CD4-positive, alpha-beta memory T cell (primary cell): ENCODE measurements at regions not wholly inside any gene's neighbourhood (a gene's known extent, or its start where the extent isn't known, plus 50 kb on each side); places are given as distances from the start of the nearest gene placed in this dataset.

Experiments used
- CTCF ChIA-PET: fragments of 350-600 bp; sonication (Branson Sonifier 250); formaldehyde crosslinking; loops from one replicate; lab custom pipeline; 2021; ENCODE audit warnings: inconsistent platforms; ENCODE audit not compliant: partially characterized antibody; lab: Charles Lee
- POLR2A ChIA-PET: fragments of 350-600 bp; sonication (Branson Sonifier 250); formaldehyde crosslinking; loops from one replicate; lab custom pipeline; 2021; ENCODE audit not compliant: partially characterized antibody; lab: Charles Lee
- DNase-seq, 5 donors: peaks; one replicate each; pipeline versions ENCODE4 v3.0.0 to v3.0.0-alpha.2; 2020 to 2022; ENCODE audit warnings: mixed read lengths in 1 of 5
- H3K27ac ChIP-seq: one replicate; pipeline ENCODE4 v1.7.0; 2013; ENCODE audit warnings: low read depth, low read length
- H3K27me3 ChIP-seq: 2 replicates; pipeline ENCODE4 v1.7.0; 2013; ENCODE audit warnings: mild to moderate bottlenecking, low read length, moderate library complexity; ENCODE audit not compliant: insufficient read depth
- H3K36me3 ChIP-seq: 2 replicates; pipeline ENCODE4 v1.7.0; 2013; ENCODE audit warnings: mild to moderate bottlenecking, low read length, moderate library complexity; ENCODE audit not compliant: insufficient read depth
- H3K4me1 ChIP-seq: 2 replicates; pipeline ENCODE4 v1.7.0; 2013; ENCODE audit warnings: mild to moderate bottlenecking, low read length, moderate library complexity; ENCODE audit not compliant: insufficient read depth
- H3K4me3 ChIP-seq, 2 donors: one replicate each; pipeline ENCODE4 v1.7.0; 2013; ENCODE audit warnings: low read length in 2 of 2, mild to moderate bottlenecking in 1 of 2
- H3K9me3 ChIP-seq, 2 donors: one replicate each; pipeline ENCODE4 v1.7.0; 2013; ENCODE audit warnings: low read length in 2 of 2, control low read depth in 1 of 2; ENCODE audit not compliant: control insufficient read depth in 1 of 2
- H3K27ac Mint-ChIP-seq, 7 donors: one replicate each; pipeline ENCODE4 v1.8.0; 2020 to 2021; ENCODE audit warnings: mixed read lengths in 7 of 7, mild to moderate bottlenecking in 6 of 7, inconsistent platforms in 3 of 7, moderate library complexity in 3 of 7
- H3K27me3 Mint-ChIP-seq, 2 donors: one replicate each; pipeline ENCODE4 v1.8.0; 2020 to 2021; ENCODE audit warnings: mixed read lengths in 2 of 2
- H3K36me3 Mint-ChIP-seq, 2 donors: one replicate each; pipeline ENCODE4 v1.8.0; 2020 to 2021; ENCODE audit warnings: mixed read lengths in 2 of 2, inconsistent platforms in 1 of 2, mild to moderate bottlenecking in 1 of 2
- H3K4me1 Mint-ChIP-seq, 4 donors: one replicate each; pipeline ENCODE4 v1.8.0; 2020 to 2021; ENCODE audit warnings: mixed read lengths in 4 of 4, mild to moderate bottlenecking in 1 of 4
- H3K4me3 Mint-ChIP-seq, 8 donors: one replicate each; pipeline ENCODE4 v1.8.0; 2020 to 2021; ENCODE audit warnings: mixed read lengths in 8 of 8, mild to moderate bottlenecking in 7 of 8, moderate library complexity in 6 of 8, inconsistent platforms in 3 of 8
- H3K9me3 Mint-ChIP-seq, 8 donors: one replicate each; pipeline ENCODE4 v1.8.0; 2020 to 2021; ENCODE audit warnings: mixed read lengths in 8 of 8, mild to moderate bottlenecking in 5 of 8, inconsistent platforms in 3 of 8, moderate library complexity in 1 of 8
- intact Hi-C: fragments of 100-400 bp; cut with micrococcal nuclease; formaldehyde crosslinking; loops from one replicate; pipeline ENCODE4 v1.15.1; 2023

DNA sequence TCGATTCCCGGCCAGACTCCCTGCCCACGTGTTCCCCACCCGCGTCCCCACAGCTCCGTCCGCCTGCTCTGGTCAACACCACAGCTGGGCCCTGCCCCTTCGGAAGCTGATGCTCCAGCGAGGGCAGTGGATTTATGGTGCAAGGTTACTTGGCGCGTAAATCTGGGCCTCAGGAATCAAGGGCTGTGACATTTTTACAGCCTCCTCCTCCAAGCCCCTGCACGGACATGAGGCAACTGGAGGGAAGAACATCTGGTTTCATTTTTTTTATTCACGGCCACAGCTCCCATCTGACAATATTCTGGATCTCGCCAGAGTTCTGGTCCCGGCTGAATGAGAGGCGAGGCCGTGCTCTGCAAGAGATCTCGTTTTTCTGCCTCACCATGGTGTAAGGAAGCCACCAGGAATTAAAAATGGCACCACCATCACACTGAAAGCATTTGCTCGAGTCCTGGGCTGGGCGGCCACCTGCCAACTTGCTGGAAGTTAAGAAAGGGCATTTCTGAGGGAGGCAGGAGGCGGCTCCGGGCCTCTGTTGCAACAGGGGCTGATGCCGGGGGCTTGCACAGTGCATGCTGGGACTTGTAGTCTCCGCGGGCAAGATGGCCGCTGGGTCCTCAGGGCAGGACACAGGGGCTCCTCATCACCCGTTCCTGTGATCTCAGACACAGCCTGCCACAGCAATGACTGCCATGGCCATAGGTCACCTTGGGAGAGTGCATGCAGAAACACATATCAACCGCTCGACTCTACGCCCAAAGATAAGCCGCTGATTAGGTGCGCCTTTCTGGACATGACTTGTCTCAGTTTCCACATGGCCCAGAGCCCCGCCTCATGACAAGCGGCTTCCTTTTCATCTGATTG is 148.5 kb downstream of the LY86 start:
- no peak for DNase-seq
- H3K27me3 ChIP-seq = no peaks in the 10 kb centered on the region
- Mint-ChIP-seq H3K27me3 (peaks cover 23 to 32% of the 10 kb centered on the region in 2 donors), H3K9me3 (peaks cover 0 to 1% (median 0%) of the 10 kb centered on the region in 8 donors), H3K36me3 (no peaks in the 10 kb centered on the region), H3K27ac (no peak overlapping the region), H3K4me1 (no peaks in the 10 kb centered on the region), H3K4me3 (no peak overlapping the region)
- no peaks in the 10 kb centered on the region for H3K4me1 ChIP-seq
- no peak overlapping the region for H3K27ac ChIP-seq
- H3K36me3 ChIP-seq = no peaks in the 10 kb centered on the region
- ChIA-PET POLR2A (no interaction called here), CTCF (no interaction called here)
- no peaks in the 10 kb centered on the region for H3K9me3 ChIP-seq
- intact Hi-C loops = no loop called here
- no peak overlapping the region for H3K4me3 ChIP-seq

DNA sequence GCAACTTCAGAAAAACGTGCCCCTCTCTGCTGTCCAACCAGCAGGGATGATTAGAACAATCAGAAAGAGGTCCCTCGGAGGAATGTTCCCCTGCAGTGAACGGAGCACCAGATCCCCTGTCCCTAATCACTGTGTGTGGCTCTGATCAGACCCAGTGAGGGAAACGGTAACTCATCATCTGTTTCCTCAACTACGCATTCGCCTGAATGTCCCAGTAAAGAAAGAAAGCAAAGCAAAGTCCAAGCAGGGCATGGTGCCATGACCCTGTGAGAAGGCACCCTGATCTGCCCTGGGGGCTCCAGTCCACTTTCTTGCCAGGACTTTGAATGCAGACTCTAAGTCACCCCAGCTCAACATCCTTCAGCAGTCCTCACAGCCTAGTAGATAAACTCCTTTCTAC is 149.2 kb downstream of the LY86 start:
- H3K27ac Mint-ChIP-seq = no peak overlapping the region
- Histone ChIP-seq H3K36me3 (no peaks in the 10 kb centered on the region), H3K4me1 (no peaks in the 10 kb centered on the region), H3K27ac (no peak overlapping the region), H3K27me3 (no peaks in the 10 kb centered on the region), H3K4me3 (no peak overlapping the region), H3K9me3 (no peaks in the 10 kb centered on the region)
- no peaks in the 10 kb centered on the region for H3K36me3 Mint-ChIP-seq
- H3K4me1 Mint-ChIP-seq = no peaks in the 10 kb centered on the region
- intact Hi-C loops = no loop called here
- H3K27me3 Mint-ChIP-seq = peaks cover 21 to 32% of the 10 kb centered on the region in 2 donors
- POLR2A ChIA-PET = no interaction called here
- no peak overlapping the region for H3K4me3 Mint-ChIP-seq
- CTCF ChIA-PET = no interaction called here
- peaks cover 0 to 1% (median 0%) of the 10 kb centered on the region in 8 donors for H3K9me3 Mint-ChIP-seq
- no peak for DNase-seq

DNA sequence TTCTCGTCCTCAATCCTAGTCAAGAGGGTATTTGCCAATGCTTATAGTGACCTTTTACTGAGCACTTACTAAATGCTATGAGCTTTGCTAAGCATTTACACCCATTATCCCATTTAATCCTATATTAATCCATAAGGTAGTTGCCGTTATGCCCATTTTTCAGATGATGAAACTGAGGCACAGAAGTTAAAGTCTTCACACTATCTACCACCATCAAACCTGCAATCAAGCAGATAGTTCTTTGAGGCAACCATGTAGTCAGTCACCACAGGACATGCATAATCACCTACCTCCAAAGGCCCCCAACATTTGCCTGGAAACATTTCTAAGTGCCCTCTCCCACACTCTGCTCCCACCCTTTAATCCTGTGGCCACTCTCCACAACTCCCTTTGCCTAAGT is 149.6 kb downstream of the LY86 start:
- POLR2A ChIA-PET = no interaction called here
- intact Hi-C loops = no loop called here
- H3K4me3 Mint-ChIP-seq = no peak overlapping the region

DNA sequence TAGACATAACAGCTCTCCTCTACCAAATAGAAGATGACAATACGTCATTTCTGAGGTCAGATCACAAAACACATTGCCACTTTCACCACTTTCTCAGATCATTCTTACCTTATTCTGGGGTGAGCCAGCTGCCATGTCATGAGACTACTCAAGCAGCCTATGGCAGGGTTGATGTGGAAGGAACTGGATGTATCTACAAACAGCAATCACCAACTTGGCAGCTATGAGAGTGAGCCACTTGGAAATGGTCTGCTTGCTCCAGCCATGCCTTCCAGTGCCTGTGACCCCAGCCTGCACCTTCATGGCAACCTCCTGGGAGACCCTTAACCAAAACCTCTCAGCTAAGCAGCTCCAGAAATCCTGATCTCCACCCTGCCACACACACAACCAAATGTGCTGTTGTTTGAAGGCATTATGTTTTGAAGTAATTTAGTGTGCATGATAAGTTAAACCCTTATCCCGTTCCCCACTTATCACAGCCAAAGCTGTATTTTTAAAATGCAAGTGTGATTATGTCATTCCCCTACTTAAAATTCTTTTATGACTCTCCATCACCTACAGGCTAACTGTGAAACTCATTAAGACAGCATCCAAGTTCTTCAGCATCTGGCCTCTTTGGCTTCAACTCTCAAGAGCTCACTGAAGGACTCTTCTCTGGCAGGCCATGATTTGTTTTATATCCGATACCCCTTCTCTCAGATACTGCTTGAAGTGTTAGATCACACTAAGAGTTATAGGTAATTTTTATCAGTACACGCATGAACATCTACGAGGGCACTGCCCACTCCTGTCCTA is 150.6 kb downstream of the LY86 start:
- POLR2A ChIA-PET = no interaction called here
- peaks cover 24 to 26% of the 10 kb centered on the region in 2 donors for H3K27me3 Mint-ChIP-seq
- CTCF ChIA-PET = no interaction called here

More for the DNA sequence above, 149.6 kb downstream of the LY86 start:
- H3K9me3 ChIP-seq = no peaks in the 10 kb centered on the region
- H3K36me3 Mint-ChIP-seq = no peaks in the 10 kb centered on the region
- CTCF ChIA-PET = no interaction called here
- H3K4me3 ChIP-seq = no peak overlapping the region
- H3K9me3 Mint-ChIP-seq = no peaks in the 10 kb centered on the region
- no peaks in the 10 kb centered on the region for H3K4me1 Mint-ChIP-seq
- H3K27ac Mint-ChIP-seq = no peak overlapping the region
- H3K27ac ChIP-seq = no peak overlapping the region
- H3K4me1 ChIP-seq = no peaks in the 10 kb centered on the region
- peaks cover 23 to 29% of the 10 kb centered on the region in 2 donors for H3K27me3 Mint-ChIP-seq
- no peak for DNase-seq
- no peaks in the 10 kb centered on the region for H3K36me3 ChIP-seq
- no peaks in the 10 kb centered on the region for H3K27me3 ChIP-seq

DNA sequence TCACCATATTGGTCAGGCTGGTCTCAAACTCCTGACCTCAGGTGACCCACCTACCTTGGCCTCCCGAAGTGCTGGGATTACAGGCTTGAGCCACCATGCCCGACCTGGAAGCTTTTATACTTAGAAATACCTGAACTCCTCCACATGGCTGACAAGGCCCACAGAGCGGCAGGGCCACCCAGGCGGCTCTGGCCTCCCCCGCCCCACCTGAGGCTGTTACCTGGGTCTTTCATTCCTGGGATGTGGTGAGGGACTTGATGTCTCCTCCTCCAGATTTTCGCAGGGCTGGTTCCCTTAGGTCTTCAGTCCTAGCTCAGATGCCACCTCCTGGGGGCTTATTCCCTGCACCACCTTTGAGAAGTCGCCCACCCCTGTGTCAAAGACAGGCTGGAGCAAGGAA is 152.1 kb downstream of the LY86 start:
- Mint-ChIP-seq H3K36me3 (no peaks in the 10 kb centered on the region), H3K4me3 (no peak overlapping the region), H3K27ac (no peak overlapping the region), H3K9me3 (peaks cover 0 to 1% (median 0%) of the 10 kb centered on the region in 8 donors), H3K27me3 (peaks cover 15 to 18% of the 10 kb centered on the region in 2 donors), H3K4me1 (no peaks in the 10 kb centered on the region)
- Histone ChIP-seq H3K27me3 (no peaks in the 10 kb centered on the region), H3K27ac (no peak overlapping the region), H3K4me3 (no peak overlapping the region), H3K36me3 (no peaks in the 10 kb centered on the region), H3K4me1 (no peaks in the 10 kb centered on the region), H3K9me3 (no peaks in the 10 kb centered on the region)
- ChIA-PET CTCF (interaction anchor here (1.1 kb wide), 1 partner anchor 11 kb away, joined by 4 read pairs; no protein-coding TSS in a partner anchor), POLR2A (no interaction called here)
- no peak for DNase-seq
- intact Hi-C loops = no loop called here

More for the DNA sequence above, 150.6 kb downstream of the LY86 start:
- no peaks in the 10 kb centered on the region for H3K4me1 Mint-ChIP-seq
- no peaks in the 10 kb centered on the region for H3K36me3 Mint-ChIP-seq
- H3K9me3 Mint-ChIP-seq = no peaks in the 10 kb centered on the region
- intact Hi-C loops = no loop called here
- no peaks in the 10 kb centered on the region for H3K36me3 ChIP-seq
- no peak overlapping the region for H3K4me3 ChIP-seq
- no peak overlapping the region for H3K27ac Mint-ChIP-seq
- no peaks in the 10 kb centered on the region for H3K27me3 ChIP-seq
- no peak overlapping the region for H3K4me3 Mint-ChIP-seq
- DNase-seq = no peak
- H3K27ac ChIP-seq = no peak overlapping the region
- no peaks in the 10 kb centered on the region for H3K4me1 ChIP-seq
- H3K9me3 ChIP-seq = no peaks in the 10 kb centered on the region

DNA sequence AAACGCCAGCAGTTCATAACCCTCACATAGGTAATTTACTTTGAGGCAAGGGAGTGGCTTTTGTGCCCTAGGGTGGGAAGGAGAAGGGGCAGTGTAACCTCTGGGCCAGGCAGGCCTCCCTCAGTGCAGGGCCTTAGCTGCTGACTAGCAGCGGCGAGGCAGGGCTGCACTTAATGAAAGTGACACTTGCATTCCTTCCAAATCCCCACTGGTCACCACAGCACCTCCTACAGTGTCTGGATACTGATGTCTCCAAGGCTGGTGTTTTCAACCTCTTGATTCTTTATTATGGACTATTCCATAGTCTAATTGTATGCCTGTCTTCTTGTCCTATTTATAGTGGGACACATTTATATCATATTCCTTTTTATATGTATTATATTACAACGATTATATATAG is 152.7 kb downstream of the LY86 start:
- Mint-ChIP-seq H3K4me3 (no peak overlapping the region), H3K36me3 (no peaks in the 10 kb centered on the region), H3K9me3 (peaks cover 0 to 1% (median 0%) of the 10 kb centered on the region in 8 donors), H3K27me3 (peaks cover 14 to 15% of the 10 kb centered on the region in 2 donors), H3K27ac (no peak overlapping the region), H3K4me1 (no peaks in the 10 kb centered on the region)
- Histone ChIP-seq H3K4me1 (no peaks in the 10 kb centered on the region), H3K27ac (no peak overlapping the region), H3K27me3 (no peaks in the 10 kb centered on the region), H3K36me3 (no peaks in the 10 kb centered on the region), H3K9me3 (no peaks in the 10 kb centered on the region), H3K4me3 (no peak overlapping the region)
- ChIA-PET POLR2A (no interaction called here), CTCF (interaction anchor here (1.1 kb wide), 1 partner anchor 12 kb away, joined by 4 read pairs; no protein-coding TSS in a partner anchor)
- DNase-seq = no peak
- intact Hi-C loops = no loop called here

DNA sequence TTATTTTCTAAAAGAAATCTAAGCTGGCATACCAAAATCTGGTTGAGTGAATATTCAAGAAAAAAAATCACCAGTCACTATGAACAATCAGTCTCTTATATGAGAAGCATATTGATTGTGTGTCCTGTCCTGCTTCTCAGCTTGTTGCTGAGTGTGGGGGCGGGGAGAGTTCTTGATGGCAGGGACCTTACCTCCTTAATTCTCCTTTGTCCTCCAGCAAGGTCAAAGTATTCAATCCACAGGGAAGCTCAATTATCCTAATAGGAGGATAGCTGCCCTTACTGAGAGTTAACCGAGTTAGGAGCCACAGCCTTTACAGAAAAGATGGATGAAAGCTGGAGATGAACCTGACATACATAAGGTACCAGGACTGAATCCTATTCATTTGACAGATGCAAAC is 154.0 kb downstream of the LY86 start:
- Histone ChIP-seq H3K27me3 (no peaks in the 10 kb centered on the region), H3K9me3 (no peaks in the 10 kb centered on the region), H3K36me3 (no peaks in the 10 kb centered on the region), H3K4me3 (no peak overlapping the region), H3K4me1 (no peaks in the 10 kb centered on the region), H3K27ac (no peak overlapping the region)
- CTCF ChIA-PET = no interaction called here
- Mint-ChIP-seq H3K4me3 (no peak overlapping the region), H3K36me3 (no peaks in the 10 kb centered on the region), H3K27me3 (peaks cover 14 to 15% of the 10 kb centered on the region in 2 donors), H3K4me1 (no peaks in the 10 kb centered on the region), H3K27ac (no peak overlapping the region), H3K9me3 (peaks cover 0 to 1% (median 0%) of the 10 kb centered on the region in 8 donors)
- POLR2A ChIA-PET = no interaction called here
- no peak for DNase-seq
- intact Hi-C loops = no loop called here
